GM12892 (cell line): ENCODE measurements at regions not wholly inside any gene's neighbourhood (a gene's known extent, or its start where the extent isn't known, plus 50 kb on each side); places are given as distances from the start of the nearest gene placed in this dataset.

ENCODE experiments used
- POLR2A ChIP-seq: IDR thresholded peaks from 2 replicates; pipeline ENCODE4 v1.6.1; 2011; ENCODE audit warnings: low read depth, low read length, control low read depth
- POLR2AphosphoS5 ChIP-seq: IDR thresholded peaks from 2 replicates; pipeline ENCODE4 v1.6.1; 2011; ENCODE audit warnings: low read depth, low read length, control low read depth
- TAF1 ChIP-seq: IDR thresholded peaks from 2 replicates; pipeline ENCODE4 v1.6.1; 2011; ENCODE audit warnings: low read depth, mild to moderate bottlenecking, control low read depth, low read length, borderline replicate concordance

DNA sequence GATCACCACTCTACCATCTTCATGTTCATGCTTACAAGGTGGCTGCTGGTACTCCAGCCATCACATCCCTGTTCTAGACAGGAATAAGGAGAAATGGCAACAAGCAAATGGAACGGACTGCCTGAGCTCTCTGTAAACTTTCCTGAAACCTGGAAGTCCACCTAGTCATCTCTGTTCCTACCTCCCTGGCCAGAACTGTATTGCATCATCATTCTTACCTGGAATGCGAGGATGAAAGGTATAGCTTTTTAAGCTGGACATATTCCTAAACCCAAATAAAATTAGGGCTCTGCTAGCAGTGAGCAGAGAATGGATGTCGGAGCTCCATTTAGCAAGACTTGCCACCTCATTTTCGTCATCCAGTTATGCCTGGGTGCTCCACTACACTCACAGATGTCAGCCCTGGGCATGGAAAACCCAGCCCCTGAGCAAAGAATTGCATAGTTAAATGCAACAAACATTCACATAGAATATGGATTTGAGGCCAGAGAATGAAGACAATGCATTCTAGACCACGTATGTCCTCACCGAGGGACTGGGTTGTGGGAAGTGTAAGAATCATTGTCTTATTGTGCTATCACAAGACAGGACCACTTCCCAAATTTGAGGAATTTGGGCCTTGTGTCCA, 214.3 kb upstream of the CDYL start:
- TF ChIP-seq POLR2A (no peak), POLR2AphosphoS5 (no peak), TAF1 (no peak)
